Natural killer cell (primary cell): ENCODE measurements at regions not wholly inside any gene's neighbourhood (a gene's known extent, or its start where the extent isn't known, plus 50 kb on each side); places are given as distances from the start of the nearest gene placed in this dataset.

Source experiments
- ATAC-seq, 3 donors: fragments of 150-1000 bp in 2 of 3; fragments of 200-7000 bp in 1 of 3; cut with Tn5 transposase; 1 replicate in 1 of 3; 2 replicates in 2 of 3; pipeline ENCODE4 v1.10.0; 2021; ENCODE audit warnings: mild to moderate bottlenecking in 2 of 3, moderate library complexity in 2 of 3
- DNase-seq, 2 donors: peaks; one replicate each; pipeline versions ENCODE4 v3.0.0 to v3.0.0-alpha.2; 2013 to 2021; ENCODE audit warnings: mixed read lengths in 1 of 2
- H3K27ac ChIP-seq: one replicate; pipeline ENCODE4 v1.5.1; 2013; ENCODE audit warnings: mild to moderate bottlenecking, low read length
- H3K27me3 ChIP-seq: one replicate; pipeline ENCODE4 v1.6.1; 2013; ENCODE audit warnings: low read length; ENCODE audit not compliant: control insufficient read depth, insufficient read depth
- H3K36me3 ChIP-seq: one replicate; pipeline ENCODE4 v1.6.1; 2013; ENCODE audit warnings: low read length; ENCODE audit not compliant: control insufficient read depth, insufficient read depth
- H3K4me1 ChIP-seq: one replicate; pipeline ENCODE4 v1.6.1; 2013; ENCODE audit warnings: low read length; ENCODE audit not compliant: control insufficient read depth, insufficient read depth
- H3K4me3 ChIP-seq: one replicate; pipeline ENCODE4 v1.5.1; 2013; ENCODE audit warnings: low read length
- H3K9me3 ChIP-seq: one replicate; pipeline ENCODE4 v1.6.1; 2013; ENCODE audit warnings: low read length; ENCODE audit not compliant: control insufficient read depth, insufficient read depth
- H3K27ac Mint-ChIP-seq, 2 donors: one replicate each; pipeline ENCODE4 v1.8.0; 2022; ENCODE audit warnings: mild to moderate bottlenecking in 2 of 2, mixed read lengths in 2 of 2, moderate library complexity in 1 of 2
- H3K27me3 Mint-ChIP-seq, 2 donors: one replicate each; pipeline ENCODE4 v1.8.0; 2022; ENCODE audit warnings: low read depth in 2 of 2, mixed read lengths in 2 of 2
- H3K36me3 Mint-ChIP-seq: one replicate; pipeline ENCODE4 v1.8.0; 2022; ENCODE audit warnings: mixed read lengths
- H3K4me1 Mint-ChIP-seq, 2 donors: one replicate each; pipeline ENCODE4 v1.8.0; 2022; ENCODE audit warnings: mixed read lengths in 2 of 2
- H3K4me3 Mint-ChIP-seq: one replicate; pipeline ENCODE4 v1.8.0; 2022; ENCODE audit warnings: mild to moderate bottlenecking, moderate library complexity, mixed read lengths
- H3K9me3 Mint-ChIP-seq, 2 donors: one replicate each; pipeline ENCODE4 v1.8.0; 2022; ENCODE audit warnings: mixed read lengths in 2 of 2
- WGBS: methylation state at CpG from one replicate; pipeline ENCODE4 v1.1.7; 2013; ENCODE audit warnings: missing lambda C conversion rate; ENCODE audit not compliant: insufficient coverage; 5-methylcytosine and 5-hydroxymethylcytosine counted together
- intact Hi-C: fragments of 100-400 bp; cut with micrococcal nuclease; formaldehyde crosslinking; loops from one replicate; pipeline ENCODE4 v1.14.2; 2022
- TF ChIP-seq, protein P1 (sequence below): fragments of 200-600 bp; IDR thresholded peaks from one replicate; pipeline ENCODE4 v1.8.0; 2022; ENCODE audit warnings: antibody characterized with exemption

DNA sequence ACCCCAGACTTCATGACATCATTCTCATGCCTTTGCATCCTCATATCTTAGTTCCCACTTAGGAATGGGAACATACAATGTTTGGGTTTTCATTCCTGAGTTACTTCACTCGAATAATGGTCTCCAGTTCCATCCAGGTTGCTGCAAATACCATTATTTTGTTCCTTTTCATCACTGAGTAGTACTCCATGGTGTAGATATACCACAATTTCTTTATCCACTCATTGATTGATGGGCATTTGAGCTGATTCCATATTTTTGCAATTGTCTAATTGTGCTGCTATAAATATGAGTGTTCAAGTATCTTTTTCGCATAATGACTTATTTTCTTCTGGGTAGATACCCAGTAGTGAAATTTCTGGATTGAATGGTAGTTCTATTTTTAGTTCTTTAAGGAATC, 1026.8 kb downstream of the STPG2 start:
- peaks cover 7% of the 10 kb centered on the region for H3K36me3 Mint-ChIP-seq
- H3K4me1 Mint-ChIP-seq = no peaks in the 10 kb centered on the region
- H3K4me3 Mint-ChIP-seq = no peak overlapping the region
- TF ChIP-seq, protein P1, sequence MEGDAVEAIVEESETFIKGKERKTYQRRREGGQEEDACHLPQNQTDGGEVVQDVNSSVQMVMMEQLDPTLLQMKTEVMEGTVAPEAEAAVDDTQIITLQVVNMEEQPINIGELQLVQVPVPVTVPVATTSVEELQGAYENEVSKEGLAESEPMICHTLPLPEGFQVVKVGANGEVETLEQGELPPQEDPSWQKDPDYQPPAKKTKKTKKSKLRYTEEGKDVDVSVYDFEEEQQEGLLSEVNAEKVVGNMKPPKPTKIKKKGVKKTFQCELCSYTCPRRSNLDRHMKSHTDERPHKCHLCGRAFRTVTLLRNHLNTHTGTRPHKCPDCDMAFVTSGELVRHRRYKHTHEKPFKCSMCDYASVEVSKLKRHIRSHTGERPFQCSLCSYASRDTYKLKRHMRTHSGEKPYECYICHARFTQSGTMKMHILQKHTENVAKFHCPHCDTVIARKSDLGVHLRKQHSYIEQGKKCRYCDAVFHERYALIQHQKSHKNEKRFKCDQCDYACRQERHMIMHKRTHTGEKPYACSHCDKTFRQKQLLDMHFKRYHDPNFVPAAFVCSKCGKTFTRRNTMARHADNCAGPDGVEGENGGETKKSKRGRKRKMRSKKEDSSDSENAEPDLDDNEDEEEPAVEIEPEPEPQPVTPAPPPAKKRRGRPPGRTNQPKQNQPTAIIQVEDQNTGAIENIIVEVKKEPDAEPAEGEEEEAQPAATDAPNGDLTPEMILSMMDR = no peak
- Histone ChIP-seq H3K36me3 (no peaks in the 10 kb centered on the region), H3K4me1 (no peaks in the 10 kb centered on the region), H3K27ac (no peak overlapping the region), H3K27me3 (no peaks in the 10 kb centered on the region), H3K4me3 (no peak overlapping the region), H3K9me3 (no peaks in the 10 kb centered on the region)
- WGBS = 62% methylated on average over 2 of the region's 2 CpGs
- H3K9me3 Mint-ChIP-seq = peaks cover 9 to 13% of the 10 kb centered on the region in 2 donors
- DNase-seq = no peak
- no peaks in the 10 kb centered on the region for H3K27me3 Mint-ChIP-seq
- intact Hi-C loops = no loop called here
- no peak overlapping the region for H3K27ac Mint-ChIP-seq
- ATAC-seq = no peak

DNA sequence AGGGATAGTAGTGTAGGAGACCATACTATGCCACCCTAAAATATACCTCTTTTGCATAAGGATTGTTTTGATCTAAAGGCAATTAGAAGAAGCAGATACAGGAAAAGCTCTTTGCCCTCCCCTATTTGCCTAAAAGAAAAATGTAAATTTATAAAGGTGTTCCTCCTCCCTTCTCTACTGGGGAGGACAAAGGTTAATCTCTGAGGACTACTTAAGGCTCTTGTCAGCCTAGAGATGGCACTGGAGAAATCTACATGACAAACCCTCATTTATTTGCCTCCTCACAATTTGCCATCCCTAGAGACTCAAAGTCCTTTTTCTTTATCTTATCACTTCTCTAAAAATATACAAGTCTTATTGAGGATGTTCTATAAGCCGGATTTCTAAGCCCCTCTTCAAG, 1021.8 kb downstream of the STPG2 start:
- H3K9me3 ChIP-seq = peaks cover 7% of the 10 kb centered on the region
- WGBS = no CpG with 5 or more reads among the region's 1 CpG
- no peak overlapping the region for H3K4me3 ChIP-seq
- Mint-ChIP-seq H3K36me3 (peaks cover 26% of the 10 kb centered on the region), H3K27ac (no peak overlapping the region), H3K27me3 (no peaks in the 10 kb centered on the region), H3K4me3 (no peak overlapping the region), H3K9me3 (peaks cover 16 to 17% of the 10 kb centered on the region in 2 donors), H3K4me1 (no peaks in the 10 kb centered on the region)
- H3K36me3 ChIP-seq = no peaks in the 10 kb centered on the region
- H3K4me1 ChIP-seq = no peaks in the 10 kb centered on the region
- TF ChIP-seq, protein P1 = no peak
- H3K27ac ChIP-seq = no peak overlapping the region
- intact Hi-C loops = no loop called here
- ATAC-seq (no peak), DNase-seq (no peak)
- no peaks in the 10 kb centered on the region for H3K27me3 ChIP-seq

DNA sequence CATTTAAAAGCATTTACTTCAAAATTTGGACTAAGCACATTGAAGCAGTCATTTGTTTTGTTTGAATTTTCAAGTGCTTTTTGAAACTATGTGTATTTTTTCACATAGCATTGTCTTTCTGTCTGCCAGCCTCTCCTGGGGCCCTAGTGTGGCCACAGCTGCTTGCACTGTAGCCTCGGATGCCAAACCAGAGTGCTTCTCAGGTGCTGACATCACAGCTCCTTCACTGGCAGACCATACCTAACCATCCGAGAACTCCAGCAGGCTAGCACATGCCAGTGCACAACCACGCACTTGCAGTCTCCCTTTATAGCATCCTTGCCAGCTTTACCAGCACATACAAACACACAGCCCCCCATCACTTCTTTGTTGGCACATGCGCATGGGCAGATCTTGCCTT, 1019.7 kb downstream of the STPG2 start:
- Mint-ChIP-seq H3K9me3 (peaks cover 14 to 15% of the 10 kb centered on the region in 2 donors), H3K4me1 (no peaks in the 10 kb centered on the region), H3K27me3 (no peaks in the 10 kb centered on the region), H3K4me3 (no peak overlapping the region), H3K36me3 (peaks cover 20% of the 10 kb centered on the region), H3K27ac (no peak overlapping the region)
- no peaks in the 10 kb centered on the region for H3K4me1 ChIP-seq
- DNase-seq (no peak), ATAC-seq (no peak)
- H3K9me3 ChIP-seq = peaks cover 7% of the 10 kb centered on the region
- H3K4me3 ChIP-seq = no peak overlapping the region
- no peak overlapping the region for H3K27ac ChIP-seq
- H3K27me3 ChIP-seq = no peaks in the 10 kb centered on the region
- intact Hi-C loops = no loop called here
- H3K36me3 ChIP-seq = no peaks in the 10 kb centered on the region
- TF ChIP-seq, protein P1 = no peak
- WGBS = 94% methylated on average over 4 of the region's 4 CpGs

DNA sequence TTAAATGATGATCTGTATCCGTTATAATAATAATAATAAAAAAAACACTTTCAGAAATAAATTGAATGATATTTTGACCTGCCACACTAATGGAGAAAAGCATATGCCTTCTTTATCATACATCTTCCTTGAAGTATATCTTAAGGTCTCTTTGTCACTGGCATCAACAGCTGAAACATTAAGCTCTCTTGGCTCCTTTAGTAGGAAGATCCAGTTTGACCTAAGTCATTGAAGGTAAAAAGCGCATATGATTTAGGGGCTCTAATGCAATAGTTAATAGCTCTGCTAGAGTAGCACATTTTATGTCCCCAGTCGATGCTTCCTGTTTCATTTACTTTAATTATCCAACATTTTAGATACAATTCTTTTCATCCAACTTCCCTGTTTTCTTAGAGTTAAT, 1010.8 kb downstream of the STPG2 start:
- Histone ChIP-seq H3K27ac (no peak overlapping the region), H3K4me1 (no peaks in the 10 kb centered on the region), H3K9me3 (no peaks in the 10 kb centered on the region), H3K36me3 (no peaks in the 10 kb centered on the region), H3K27me3 (no peaks in the 10 kb centered on the region), H3K4me3 (no peak overlapping the region)
- Mint-ChIP-seq H3K4me3 (no peak overlapping the region), H3K27me3 (no peaks in the 10 kb centered on the region), H3K9me3 (peaks cover 14 to 18% of the 10 kb centered on the region in 2 donors), H3K4me1 (no peaks in the 10 kb centered on the region), H3K36me3 (no peaks in the 10 kb centered on the region), H3K27ac (no peak overlapping the region)
- ATAC-seq (no peak), DNase-seq (no peak)
- intact Hi-C loops = no loop called here
- WGBS = 50% methylated on average over 2 of the region's 3 CpGs
- TF ChIP-seq, protein P1 = no peak
